Coronary artery (tissue), 2 donors: ENCODE measurements at regions not wholly inside any gene's neighbourhood (a gene's known extent, or its start where the extent isn't known, plus 50 kb on each side); places are given as distances from the start of the nearest gene placed in this dataset.

Source experiments
- DNase-seq: peaks from one replicate; pipeline ENCODE4 v3.0.0-alpha.2; 2017; ENCODE audit warnings: low spot score
- H3K27ac ChIP-seq, 2 donors: fragments of 200-600 bp; sonication (generic); one replicate each; pipeline ENCODE4 v1.5.1; 2016 to 2019
- H3K4me3 ChIP-seq: fragments of 200-600 bp; sonication (generic); 2 replicates; pipeline ENCODE4 v1.5.1; 2016; ENCODE audit warnings: mild to moderate bottlenecking, moderate library complexity
- CTCF ChIP-seq: fragments of 200-600 bp; sonication (generic); IDR thresholded peaks from one replicate; pipeline ENCODE4 v1.5.1; 2019; ENCODE audit warnings: antibody characterized with exemption

DNA sequence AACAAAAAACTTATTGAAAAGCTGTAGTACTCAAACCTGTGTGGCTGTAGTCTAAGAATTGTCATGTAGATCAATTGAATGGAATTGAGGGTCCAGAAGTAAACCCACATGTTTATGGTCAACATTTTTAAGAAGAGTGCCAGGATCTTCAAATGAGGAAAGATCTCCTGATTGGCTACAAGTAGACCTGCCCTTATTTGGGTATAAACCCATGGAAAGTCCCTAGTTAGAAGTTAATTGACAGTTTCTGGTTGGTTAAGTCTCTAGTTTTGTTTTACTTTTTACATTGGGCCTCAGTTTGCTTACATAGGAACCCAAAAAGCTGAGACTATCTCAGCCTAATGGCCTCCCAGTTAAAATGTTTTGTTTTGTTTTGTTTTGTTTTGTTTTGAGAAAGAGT lies 91.9 kb upstream of the RESF1 start:
- H3K4me3 ChIP-seq, result no peak overlapping the region
- TF ChIP-seq CTCF, result no peak
- no peak overlapping the region for H3K27ac ChIP-seq
- DNase-seq, result no peak

- Histone ChIP-seq H3K4me3 (no peak overlapping the region), H3K27ac (no peak overlapping the region)
- no peak for TF ChIP-seq CTCF
- no peak for DNase-seq
Observed at GRCh38 chr12:31866523-31866922, 92.7 kb upstream of the RESF1 start.

DNA sequence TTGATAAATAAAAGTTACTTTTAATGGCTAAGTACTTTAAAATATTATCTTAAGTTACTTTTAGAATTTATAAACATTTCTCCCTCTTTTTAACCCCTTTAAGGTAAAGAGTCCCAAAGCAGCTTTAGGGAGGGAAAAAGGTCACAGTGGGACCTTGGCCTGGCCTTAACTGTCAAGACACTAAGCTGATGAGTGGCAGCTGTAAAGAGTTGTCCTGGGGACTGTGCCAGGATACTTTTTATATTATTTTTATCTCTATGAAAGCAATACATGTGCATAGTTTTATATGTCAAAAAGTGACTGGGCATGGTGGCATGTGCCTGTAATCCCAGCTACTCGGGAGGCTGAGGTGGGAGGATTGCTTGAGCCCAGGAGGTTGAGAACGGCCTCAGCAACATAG lies 94.2 kb upstream of the RESF1 start:
- no peak for DNase-seq
- Histone ChIP-seq H3K4me3 (no peak overlapping the region), H3K27ac (no peak overlapping the region)
- TF ChIP-seq CTCF, result no peak

- H3K27ac ChIP-seq, result no peak overlapping the region
- no peak overlapping the region for H3K4me3 ChIP-seq
- DNase-seq, result no peak
- TF ChIP-seq CTCF, result no peak
Observed at GRCh38 chr12:31861360-31861759, 97.9 kb upstream of the RESF1 start.

- TF ChIP-seq CTCF, result no peak
- Histone ChIP-seq H3K27ac (no peak overlapping the region), H3K4me3 (no peak overlapping the region)
- no peak for DNase-seq
Observed at GRCh38 chr12:31860401-31860800, 98.8 kb upstream of the RESF1 start.

- Histone ChIP-seq H3K27ac (no peak overlapping the region), H3K4me3 (no peak overlapping the region)
- DNase-seq, result no peak
- TF ChIP-seq CTCF, result no peak
Observed at GRCh38 chr12:31859232-31859977, 99.8 kb upstream of the RESF1 start.

- Histone ChIP-seq H3K27ac (no peak overlapping the region), H3K4me3 (no peak overlapping the region)
- no peak for TF ChIP-seq CTCF
- DNase-seq, result no peak
Observed at GRCh38 chr12:31855427-31855826, 103.8 kb upstream of the RESF1 start.
